Neural progenitor cell (in vitro differentiated cells): ENCODE measurements at regions not wholly inside any gene's neighbourhood (a gene's known extent, or its start where the extent isn't known, plus 50 kb on each side); places are given as distances from the start of the nearest gene placed in this dataset.

ENCODE experiments used
- DNase-seq: peaks from one replicate; pipeline ENCODE4 v3.0.0-alpha.2; 2016; ENCODE audit warnings: low spot score
- H2AFZ ChIP-seq: fragments of 200-600 bp; sonication (generic); replicated peaks from 2 replicates; pipeline ENCODE4 v1.6.1; 2016; ENCODE audit warnings: antibody characterized with exemption
- H3F3A ChIP-seq: fragments of 200-600 bp; sonication (generic); 2 replicates; pipeline ENCODE4 v1.6.1; 2016; ENCODE audit warnings: antibody characterized with exemption, low read depth
- H3K27ac ChIP-seq: fragments of 200-600 bp; sonication (generic); 2 replicates; pipeline ENCODE4 v1.5.1; 2016; ENCODE audit warnings: mild to moderate bottlenecking
- H3K27me3 ChIP-seq: fragments of 200-600 bp; sonication (generic); 2 replicates; pipeline ENCODE4 v1.6.1; 2016; ENCODE audit warnings: mild to moderate bottlenecking, moderate library complexity
- H3K36me3 ChIP-seq: fragments of 200-600 bp; sonication (generic); 2 replicates; pipeline ENCODE4 v1.5.1; 2016
- H3K4me1 ChIP-seq: fragments of 200-600 bp; sonication (generic); 2 replicates; pipeline ENCODE4 v1.6.1; 2016; ENCODE audit warnings: mixed run types
- H3K4me2 ChIP-seq: fragments of 200-600 bp; sonication (generic); 2 replicates; pipeline ENCODE4 v1.6.1; 2016
- H3K4me3 ChIP-seq: fragments of 200-600 bp; sonication (generic); 2 replicates; pipeline ENCODE4 v1.5.1; 2016
- H3K79me2 ChIP-seq: fragments of 200-600 bp; sonication (generic); 2 replicates; pipeline ENCODE4 v1.6.1; 2016; ENCODE audit warnings: low read depth
- H3K9ac ChIP-seq: fragments of 200-600 bp; sonication (generic); 2 replicates; pipeline ENCODE4 v1.6.1; 2016
- H3K9me3 ChIP-seq: fragments of 200-600 bp; sonication (generic); 2 replicates; pipeline ENCODE4 v1.5.1; 2016; ENCODE audit warnings: low read depth
- H4K20me1 ChIP-seq: fragments of 200-600 bp; sonication (generic); 2 replicates; pipeline ENCODE4 v1.6.1; 2016; ENCODE audit warnings: low read depth
- H3K27ac Mint-ChIP-seq: 3 replicates; pipeline ENCODE4 v1.8.0; 2021; ENCODE audit warnings: mixed read lengths
- H3K27me3 Mint-ChIP-seq: 2 replicates; pipeline ENCODE4 v1.8.0; 2022; ENCODE audit warnings: low read depth, mild to moderate bottlenecking, inconsistent platforms, moderate library complexity, mixed read lengths; ENCODE audit not compliant: insufficient read depth
- H3K36me3 Mint-ChIP-seq: 3 replicates; pipeline ENCODE4 v1.8.0; 2021; ENCODE audit warnings: mixed read lengths
- H3K4me1 Mint-ChIP-seq: 3 replicates; pipeline ENCODE4 v1.8.0; 2021; ENCODE audit warnings: mixed read lengths
- H3K4me3 Mint-ChIP-seq: 3 replicates; pipeline ENCODE4 v1.8.0; 2021; ENCODE audit warnings: mild to moderate bottlenecking, moderate library complexity, mixed read lengths
- H3K9me3 Mint-ChIP-seq: 3 replicates; pipeline ENCODE4 v1.8.0; 2020; ENCODE audit warnings: mixed read lengths
- CTCF ChIP-seq: fragments of 200-600 bp; sonication (generic); IDR thresholded peaks from 2 replicates; pipeline ENCODE4 v1.5.1; 2017; ENCODE audit warnings: antibody characterized with exemption, mild to moderate bottlenecking
- EZH2 ChIP-seq: fragments of 200-600 bp; sonication (generic); IDR thresholded peaks from 2 replicates; pipeline ENCODE4 v1.6.1; 2017; ENCODE audit warnings: antibody characterized with exemption, mild to moderate bottlenecking, moderate library complexity
- EZH2phosphoT487 ChIP-seq: fragments of 200-600 bp; sonication (generic); IDR thresholded peaks from 2 replicates; pipeline ENCODE4 v1.6.1; 2017; ENCODE audit warnings: antibody characterized with exemption

DNA sequence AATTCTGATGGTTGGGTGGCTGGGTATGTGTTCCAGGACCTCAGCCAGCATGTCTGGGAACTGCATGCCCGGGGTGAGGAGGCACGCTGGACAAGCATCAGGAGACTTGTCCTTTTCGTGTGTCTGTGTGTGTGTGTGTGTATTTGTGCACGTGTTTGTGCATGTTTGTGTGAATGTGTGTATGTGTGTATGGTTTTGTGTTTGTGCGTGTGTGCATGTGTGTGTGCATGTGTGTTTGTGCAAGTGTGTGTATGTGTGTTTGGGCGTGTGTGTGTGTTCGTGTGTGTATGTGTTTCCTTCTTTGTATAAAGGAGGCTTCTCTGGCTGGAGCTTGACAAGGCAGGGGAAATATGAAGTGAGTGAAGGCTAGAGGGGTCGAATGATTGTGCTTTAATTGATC lies 491.5 kb downstream of the IRX1 start:
- TF ChIP-seq EZH2phosphoT487: no peak
- TF ChIP-seq CTCF: no peak
- no peak for TF ChIP-seq EZH2
- no peak overlapping the region for H3K4me3 ChIP-seq
- no peak overlapping the region for H3K9ac ChIP-seq
- no peaks in the 10 kb centered on the region for H3F3A ChIP-seq
- Mint-ChIP-seq H3K36me3 (no peaks in the 10 kb centered on the region), H3K4me1 (peaks cover 8% of the 10 kb centered on the region), H3K9me3 (peaks cover 1% of the 10 kb centered on the region), H3K27me3 (peaks cover 3% of the 10 kb centered on the region), H3K27ac (no peak overlapping the region), H3K4me3 (no peak overlapping the region)
- H3K27me3 ChIP-seq: no peaks in the 10 kb centered on the region
- H3K79me2 ChIP-seq: no peaks in the 10 kb centered on the region
- no peaks in the 10 kb centered on the region for H3K36me3 ChIP-seq
- no peak overlapping the region for H3K4me2 ChIP-seq
- DNase-seq: no peak
- no peak overlapping the region for H2AFZ ChIP-seq
- H4K20me1 ChIP-seq: no peaks in the 10 kb centered on the region
- H3K4me1 ChIP-seq: no peaks in the 10 kb centered on the region
- no peaks in the 10 kb centered on the region for H3K9me3 ChIP-seq
- no peak overlapping the region for H3K27ac ChIP-seq

- H3K4me1 ChIP-seq: no peaks in the 10 kb centered on the region
- H3F3A ChIP-seq: no peaks in the 10 kb centered on the region
- H3K27ac ChIP-seq: no peak overlapping the region
- no peaks in the 10 kb centered on the region for H3K36me3 ChIP-seq
- H2AFZ ChIP-seq: no peak overlapping the region
- DNase-seq: no peak
- Mint-ChIP-seq H3K4me1 (no peaks in the 10 kb centered on the region), H3K27me3 (peaks cover 6% of the 10 kb centered on the region), H3K27ac (no peak overlapping the region), H3K36me3 (no peaks in the 10 kb centered on the region), H3K4me3 (no peak overlapping the region), H3K9me3 (peaks cover 1% of the 10 kb centered on the region)
- H3K9ac ChIP-seq: no peak overlapping the region
- no peak overlapping the region for H3K4me2 ChIP-seq
- TF ChIP-seq CTCF: no peak
- no peak for TF ChIP-seq EZH2
- TF ChIP-seq EZH2phosphoT487: no peak
- H3K27me3 ChIP-seq: no peaks in the 10 kb centered on the region
- H3K79me2 ChIP-seq: no peaks in the 10 kb centered on the region
- H3K9me3 ChIP-seq: no peaks in the 10 kb centered on the region
- no peaks in the 10 kb centered on the region for H4K20me1 ChIP-seq
- no peak overlapping the region for H3K4me3 ChIP-seq
Measured at GRCh38 chr5:4089087-4089486, 493.5 kb downstream of the IRX1 start.

GRCh38 chr5:4093236-4093635 lies 497.6 kb downstream of the IRX1 start:
- Mint-ChIP-seq H3K36me3 (no peaks in the 10 kb centered on the region), H3K4me3 (no peak overlapping the region), H3K27ac (no peak overlapping the region), H3K4me1 (peaks cover 6% of the 10 kb centered on the region), H3K27me3 (peaks cover 5% of the 10 kb centered on the region), H3K9me3 (peaks cover 1% of the 10 kb centered on the region)
- no peaks in the 10 kb centered on the region for H3K36me3 ChIP-seq
- no peaks in the 10 kb centered on the region for H3K79me2 ChIP-seq
- TF ChIP-seq CTCF: no peak
- no peak for TF ChIP-seq EZH2
- TF ChIP-seq EZH2phosphoT487: no peak
- DNase-seq: no peak
- H3K4me2 ChIP-seq: no peak overlapping the region
- peaks cover 9% of the 10 kb centered on the region for H3K4me1 ChIP-seq
- H4K20me1 ChIP-seq: no peaks in the 10 kb centered on the region
- no peak overlapping the region for H3K4me3 ChIP-seq
- H3K27me3 ChIP-seq: no peaks in the 10 kb centered on the region
- no peak overlapping the region for H3K27ac ChIP-seq
- H3K9ac ChIP-seq: no peak overlapping the region
- no peak overlapping the region for H2AFZ ChIP-seq
- H3K9me3 ChIP-seq: no peaks in the 10 kb centered on the region
- H3F3A ChIP-seq: no peaks in the 10 kb centered on the region

DNA sequence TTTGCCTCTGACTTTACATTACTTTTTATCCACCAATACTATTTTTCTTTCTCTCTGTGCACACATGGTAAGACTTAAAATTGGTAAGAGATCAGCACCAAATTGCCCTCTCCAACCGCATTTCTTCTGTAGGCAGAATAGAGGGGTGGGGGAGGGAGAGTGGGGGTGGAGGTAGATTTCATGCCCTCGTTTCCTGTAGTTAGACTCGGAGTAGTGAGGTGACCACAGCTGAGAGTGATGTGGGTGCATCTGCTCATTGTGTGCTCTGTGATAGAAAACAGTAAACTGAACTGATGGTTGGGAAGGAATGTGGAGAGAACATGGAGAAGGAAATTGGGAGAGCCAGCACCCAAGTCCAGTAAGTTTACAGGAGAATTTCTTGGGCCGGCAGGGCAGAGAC lies 498.3 kb downstream of the IRX1 start:
- no peaks in the 10 kb centered on the region for H3K36me3 Mint-ChIP-seq
- Histone ChIP-seq H4K20me1 (no peaks in the 10 kb centered on the region), H3K4me3 (no peak overlapping the region), H2AFZ (no peak overlapping the region), H3K9me3 (no peaks in the 10 kb centered on the region), H3F3A (no peaks in the 10 kb centered on the region), H3K4me1 (peaks cover 9% of the 10 kb centered on the region), H3K4me2 (no peak overlapping the region), H3K79me2 (no peaks in the 10 kb centered on the region), H3K27me3 (no peaks in the 10 kb centered on the region), H3K27ac (no peak overlapping the region), H3K36me3 (no peaks in the 10 kb centered on the region), H3K9ac (no peak overlapping the region)
- no peak for TF ChIP-seq CTCF
- TF ChIP-seq EZH2phosphoT487: no peak
- TF ChIP-seq EZH2: no peak
- peaks cover 1% of the 10 kb centered on the region for H3K9me3 Mint-ChIP-seq
- DNase-seq: no peak
- no peak overlapping the region for H3K27ac Mint-ChIP-seq
- H3K4me3 Mint-ChIP-seq: no peak overlapping the region
- H3K4me1 Mint-ChIP-seq: peaks cover 6% of the 10 kb centered on the region
- peaks cover 5% of the 10 kb centered on the region for H3K27me3 Mint-ChIP-seq
